ENCODE measurements at regions not wholly inside any gene's neighbourhood (a gene's known extent, or its start where the extent isn't known, plus 50 kb on each side); places are given as distances from the start of the nearest gene placed in this dataset.

GRCh38 chr3:16810593-16811367 is 74.0 kb upstream of the PLCL2 start:
- no peak for DNase-seq

- DNase-seq, result no peak
Measured at GRCh38 chr3:16811950-16812349, 72.8 kb upstream of the PLCL2 start.

- DNase-seq, result no peak
Measured at GRCh38 chr3:16813336-16813735, 71.4 kb upstream of the PLCL2 start.

- DNase-seq, result no peak
Measured at GRCh38 chr3:16816048-16816780, 68.5 kb upstream of the PLCL2 start.

- DNase-seq, result no peak
Measured at GRCh38 chr3:16817197-16817596, 67.6 kb upstream of the PLCL2 start.

- no peak for DNase-seq
Measured at GRCh38 chr3:16818194-16818593, 66.6 kb upstream of the PLCL2 start.

- DNase-seq, result no peak
Measured at GRCh38 chr3:16818945-16819344, 65.8 kb upstream of the PLCL2 start.

- DNase-seq, result no peak
Measured at GRCh38 chr3:16820485-16820884, 64.3 kb upstream of the PLCL2 start.

GRCh38 chr3:16821053-16821452 is 63.7 kb upstream of the PLCL2 start:
- no peak for DNase-seq

GRCh38 chr3:16824081-16824696 is 60.6 kb upstream of the PLCL2 start:
- DNase-seq, result no peak

- DNase-seq, result no peak
Measured at GRCh38 chr3:16825617-16826204, 59.0 kb upstream of the PLCL2 start.

GRCh38 chr3:16828815-16829214 is 55.9 kb upstream of the PLCL2 start:
- DNase-seq, result peak; percentile 60 to 64

GRCh38 chr3:16831846-16832245 is 52.9 kb upstream of the PLCL2 start:
- DNase-seq, result no peak

- DNase-seq, result no peak
Measured at GRCh38 chr3:16834214-16834613, 50.5 kb upstream of the PLCL2 start.

GRCh38 chr3:16834753-16835152 is 50.0 kb upstream of the PLCL2 start:
- DNase-seq, result no peak

All from activated CD4-positive, alpha-beta T cell treated with anti-CD3 and anti-CD28 coated beads, Interleukin-2, amount 50 U/mL, for 4 hours (primary cell).